Left kidney (tissue), 1 donor: ENCODE measurements at regions not wholly inside any gene's neighbourhood (a gene's known extent, or its start where the extent isn't known, plus 50 kb on each side); places are given as distances from the start of the nearest gene placed in this dataset.

ENCODE experiments used
- DNase-seq: peaks from one replicate; pipeline ENCODE4 v3.0.0-alpha.2; 2013

DNA sequence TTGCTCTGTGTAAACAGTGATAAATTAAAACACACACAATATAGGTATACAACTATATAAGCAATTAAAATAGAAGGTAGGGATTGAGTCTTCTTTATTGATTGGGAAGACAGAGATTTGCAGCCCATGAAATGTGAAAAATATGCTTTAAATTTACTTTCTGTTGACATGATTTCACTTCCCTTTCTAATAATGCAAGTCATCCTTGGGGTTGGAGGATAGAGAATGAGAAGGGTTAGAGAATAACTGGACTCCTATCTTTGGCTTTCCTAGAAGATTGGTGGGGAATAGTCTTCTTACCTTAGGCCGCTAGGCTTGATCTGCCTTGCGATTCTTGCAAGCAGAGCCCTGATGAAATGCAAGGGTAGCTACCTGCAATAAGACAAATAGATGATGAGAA, 339.8 kb downstream of the NYAP2 start:
- no peak for DNase-seq

DNA sequence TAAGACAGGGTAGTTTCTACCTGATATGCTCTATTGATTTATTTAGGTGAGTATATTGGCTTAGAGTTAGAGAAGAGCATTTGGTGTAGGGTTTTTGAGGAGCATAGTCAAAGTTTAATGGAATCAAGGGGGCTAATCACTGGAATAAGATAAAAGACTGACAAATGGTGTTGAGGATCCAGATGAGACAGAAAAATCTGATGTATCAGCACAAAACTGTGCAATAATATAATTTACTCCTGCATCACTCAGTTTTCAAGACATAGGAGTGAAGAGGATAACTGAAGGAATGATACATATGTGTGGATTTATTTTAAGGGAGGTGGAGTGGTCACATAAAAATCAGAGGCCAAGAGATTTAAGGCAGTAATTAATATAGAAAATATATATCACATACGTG, 339.2 kb downstream of the NYAP2 start:
- DNase-seq = no peak

DNA sequence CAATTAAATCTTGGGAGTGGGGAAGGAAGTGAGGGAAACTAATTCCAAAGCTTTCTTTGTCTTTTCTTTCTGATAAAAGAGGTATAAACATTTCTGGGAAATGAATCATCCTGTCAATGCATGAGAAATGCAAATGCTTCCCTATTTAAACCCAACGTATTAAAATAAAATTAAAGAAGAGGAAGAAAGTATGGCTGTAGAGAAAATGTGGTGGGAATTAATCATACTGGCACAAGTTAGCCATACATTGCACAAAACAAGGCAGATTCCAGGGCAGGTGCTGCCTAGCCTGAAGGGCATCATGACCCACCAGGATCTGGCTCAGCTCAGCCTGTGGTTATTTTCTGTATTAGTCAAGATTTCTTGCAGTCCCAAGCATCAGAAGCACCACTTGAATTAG, 338.0 kb downstream of the NYAP2 start:
- no peak for DNase-seq

DNA sequence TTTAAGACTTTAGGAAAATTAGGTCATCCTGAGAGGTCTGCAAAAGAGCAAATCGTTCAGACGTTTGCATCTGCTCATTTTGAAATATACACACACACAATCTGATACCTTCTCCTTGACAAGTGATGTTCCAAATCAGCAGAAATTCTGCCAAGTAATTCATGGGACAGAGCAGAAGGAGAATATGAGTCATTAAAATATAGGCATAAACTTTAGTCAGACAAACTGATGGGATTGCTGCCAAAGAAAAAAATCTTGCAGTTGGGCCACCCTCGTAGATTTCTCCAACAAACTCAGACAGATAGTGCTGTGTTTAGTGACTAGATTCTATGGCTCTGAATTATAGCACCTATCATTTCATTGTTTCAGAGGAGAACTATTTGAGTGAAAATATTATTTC, 336.3 kb downstream of the NYAP2 start:
- DNase-seq = no peak

DNA sequence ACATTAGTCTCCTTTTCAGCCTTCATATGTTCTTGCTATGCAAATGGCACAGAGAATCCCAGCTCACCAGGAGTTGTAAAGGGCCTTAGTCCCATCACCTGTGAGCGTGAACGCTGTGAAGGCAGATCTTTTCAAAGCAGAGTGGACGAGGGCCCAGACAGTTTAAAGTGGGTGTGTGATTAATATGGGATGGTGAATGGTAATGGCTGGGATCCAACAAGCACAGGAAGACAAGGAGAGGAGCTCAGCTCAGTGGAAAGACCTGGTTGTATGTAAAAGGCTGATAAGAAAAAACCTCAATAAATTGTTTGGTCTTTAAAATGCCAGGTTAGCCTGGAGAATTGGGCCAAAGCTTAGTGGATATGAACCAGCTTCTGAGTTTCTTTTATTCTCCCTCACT, 326.2 kb downstream of the NYAP2 start:
- no peak for DNase-seq
